ENCODE measurements at regions not wholly inside any gene's neighbourhood (a gene's known extent, or its start where the extent isn't known, plus 50 kb on each side); places are given as distances from the start of the nearest gene placed in this dataset.

DNA sequence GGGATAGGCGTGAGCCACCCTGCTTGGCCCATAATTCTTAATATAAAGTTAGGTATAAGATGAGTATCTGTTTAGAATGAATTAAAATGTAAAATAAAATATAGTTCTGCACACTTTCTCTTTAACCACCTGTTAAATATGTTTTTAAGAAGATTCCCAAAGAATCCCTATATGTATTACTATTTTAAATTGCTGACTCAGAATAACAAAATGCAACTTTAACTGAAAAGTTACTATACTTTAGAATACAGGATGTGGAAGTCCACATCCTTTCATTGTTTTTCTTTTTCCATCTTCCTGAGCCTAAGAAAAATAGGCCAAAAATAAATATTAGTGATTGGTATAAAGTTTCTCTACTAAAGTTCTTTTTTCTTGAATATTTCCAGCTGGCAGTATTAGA, 325.6 kb upstream of the EYS start:
- Histone ChIP-seq H3K4me1 (ENCODE audit: insufficient read depth, low read length) (no peaks in the 10 kb centered on the region), H3K4me3 (ENCODE audit: low read length) (no peak overlapping the region), H4K20me1 (ENCODE audit: low read length) (no peaks in the 10 kb centered on the region), H2AFZ (ENCODE audit: low read length) (no peak overlapping the region), H3F3A (ENCODE audit: low read length, unreplicated experiment) (no peaks in the 10 kb centered on the region), H3K79me2 (ENCODE audit: low read length) (no peaks in the 10 kb centered on the region), H3K9me3 (ENCODE audit: low read length) (no peaks in the 10 kb centered on the region), H3K36me3 (ENCODE audit: low read depth, low read length) (no peaks in the 10 kb centered on the region), H3K9me2 (replicated peaks; ENCODE audit: low read length) (no peaks in the 10 kb centered on the region), H3K4me2 (ENCODE audit: low read length) (no peak overlapping the region), H3K9ac (ENCODE audit: low read length) (no peak overlapping the region), H3K27ac (ENCODE audit: low read length) (no peak overlapping the region), H3K27me3 (ENCODE audit: low read length) (no peaks in the 10 kb centered on the region)
- DNase-seq (no peak), ATAC-seq (no peak)
- TF ChIP-seq EZH2phosphoT487 (IDR thresholded peaks at IDR 0.05; ENCODE audit: borderline replicate concordance, low read length) = no peak
- CTCF ChIA-PET = no interaction called here
- intact Hi-C loops (cut with micrococcal nuclease) = no loop called here
- BruUV-seq (replicated peaks) = no TSS peak
- POLR2A ChIA-PET (ENCODE audit: unreplicated experiment) = no interaction called here

DNA sequence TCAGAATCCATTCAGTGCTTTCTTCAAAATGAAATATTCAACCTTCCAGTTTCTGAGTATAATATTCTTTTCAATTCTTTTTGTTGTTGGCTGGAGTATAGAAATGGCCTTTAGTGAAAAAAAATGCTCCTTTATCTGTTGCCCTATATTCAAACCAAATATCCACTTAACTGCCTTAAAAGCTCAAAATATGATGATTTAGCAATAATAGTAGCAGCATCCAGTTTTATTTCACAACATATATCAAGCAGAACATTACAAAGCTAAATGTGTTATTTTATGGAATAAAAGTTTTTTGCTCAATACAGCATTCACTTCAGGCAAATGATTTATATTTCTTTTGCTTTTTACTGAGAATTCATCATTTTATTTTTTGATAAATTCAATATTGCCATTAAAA, 322.4 kb upstream of the EYS start:
- no peaks in the 10 kb centered on the region for H4K20me1 ChIP-seq (ENCODE audit: low read length)
- POLR2A ChIA-PET (ENCODE audit: unreplicated experiment) = no interaction called here
- no TSS peak for BruUV-seq (replicated peaks)
- H3K79me2 ChIP-seq (ENCODE audit: low read length) = no peaks in the 10 kb centered on the region
- no peak overlapping the region for H3K27ac ChIP-seq (ENCODE audit: low read length)
- TF ChIP-seq, protein P1, sequence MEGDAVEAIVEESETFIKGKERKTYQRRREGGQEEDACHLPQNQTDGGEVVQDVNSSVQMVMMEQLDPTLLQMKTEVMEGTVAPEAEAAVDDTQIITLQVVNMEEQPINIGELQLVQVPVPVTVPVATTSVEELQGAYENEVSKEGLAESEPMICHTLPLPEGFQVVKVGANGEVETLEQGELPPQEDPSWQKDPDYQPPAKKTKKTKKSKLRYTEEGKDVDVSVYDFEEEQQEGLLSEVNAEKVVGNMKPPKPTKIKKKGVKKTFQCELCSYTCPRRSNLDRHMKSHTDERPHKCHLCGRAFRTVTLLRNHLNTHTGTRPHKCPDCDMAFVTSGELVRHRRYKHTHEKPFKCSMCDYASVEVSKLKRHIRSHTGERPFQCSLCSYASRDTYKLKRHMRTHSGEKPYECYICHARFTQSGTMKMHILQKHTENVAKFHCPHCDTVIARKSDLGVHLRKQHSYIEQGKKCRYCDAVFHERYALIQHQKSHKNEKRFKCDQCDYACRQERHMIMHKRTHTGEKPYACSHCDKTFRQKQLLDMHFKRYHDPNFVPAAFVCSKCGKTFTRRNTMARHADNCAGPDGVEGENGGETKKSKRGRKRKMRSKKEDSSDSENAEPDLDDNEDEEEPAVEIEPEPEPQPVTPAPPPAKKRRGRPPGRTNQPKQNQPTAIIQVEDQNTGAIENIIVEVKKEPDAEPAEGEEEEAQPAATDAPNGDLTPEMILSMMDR (conservative IDR thresholded peaks at IDR 0.05; ENCODE audit: low read depth, low read length) = no peak
- TF ChIP-seq EZH2 (IDR thresholded peaks at IDR 0.05; ENCODE audit: low read length, unreplicated experiment) (no peak), EZH2phosphoT487 (IDR thresholded peaks at IDR 0.05; ENCODE audit: borderline replicate concordance, low read length) (no peak)
- H3K9me3 ChIP-seq (ENCODE audit: low read length) = no peaks in the 10 kb centered on the region
- CTCF ChIA-PET = no interaction called here
- H3K4me3 ChIP-seq (ENCODE audit: low read length) = no peak overlapping the region
- no peaks in the 10 kb centered on the region for H3K27me3 ChIP-seq (ENCODE audit: low read length)
- no peak for DNase-seq
- no peak overlapping the region for H3K4me2 ChIP-seq (ENCODE audit: low read length)
- H2AFZ ChIP-seq (ENCODE audit: low read length) = no peak overlapping the region
- H3F3A ChIP-seq (ENCODE audit: low read length, unreplicated experiment) = no peaks in the 10 kb centered on the region
- ATAC-seq = no peak
- H3K9ac ChIP-seq (ENCODE audit: low read length) = no peak overlapping the region
- no peaks in the 10 kb centered on the region for H3K36me3 ChIP-seq (ENCODE audit: low read depth, low read length)
- no peaks in the 10 kb centered on the region for H3K9me2 ChIP-seq (replicated peaks; ENCODE audit: low read length)
- intact Hi-C loops (cut with micrococcal nuclease) = no loop called here
- H3K4me1 ChIP-seq (ENCODE audit: insufficient read depth, low read length) = peaks cover 6% of the 10 kb centered on the region; the same call in 1 of the 2 replicates

DNA sequence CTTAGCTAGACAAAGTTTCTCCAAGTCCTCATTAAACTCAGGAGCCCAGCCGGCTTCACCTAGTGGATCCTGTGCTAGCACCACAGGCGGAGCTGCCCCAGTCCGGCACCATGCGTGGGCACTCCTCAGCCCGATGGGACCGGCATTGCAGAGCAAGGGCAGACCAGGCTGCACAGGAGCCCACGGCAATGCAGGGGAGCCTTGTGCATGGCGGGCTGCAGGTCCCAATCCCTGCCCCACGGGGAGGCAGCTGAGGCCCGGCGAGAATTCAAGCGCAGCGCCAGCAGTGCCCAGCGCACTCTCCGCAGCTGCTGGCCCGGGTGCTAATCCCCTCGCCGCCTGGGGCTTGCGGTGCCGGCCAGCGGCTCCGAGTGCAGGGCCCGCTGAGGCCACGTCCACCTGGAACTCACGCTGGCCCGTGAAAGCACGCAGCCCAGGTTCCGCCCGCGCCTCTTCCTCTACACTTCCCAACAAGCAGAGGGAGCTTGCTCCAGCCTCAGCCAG, 292.3 kb upstream of the EYS start:
- ChIA-PET POLR2A (ENCODE audit: unreplicated experiment) (no interaction called here), CTCF (no interaction called here)
- no peaks in the 10 kb centered on the region for H3F3A ChIP-seq (ENCODE audit: low read length, unreplicated experiment)

More for the DNA sequence above, 292.3 kb upstream of the EYS start:
- no peak for DNase-seq
- Histone ChIP-seq H2AFZ (ENCODE audit: low read length) (no peak overlapping the region), H3K4me1 (ENCODE audit: insufficient read depth, low read length) (no peaks in the 10 kb centered on the region), H3K9ac (ENCODE audit: low read length) (no peak overlapping the region), H3K79me2 (ENCODE audit: low read length) (no peaks in the 10 kb centered on the region), H3K36me3 (ENCODE audit: low read depth, low read length) (no peaks in the 10 kb centered on the region), H4K20me1 (ENCODE audit: low read length) (no peaks in the 10 kb centered on the region), H3K9me3 (ENCODE audit: low read length) (no peaks in the 10 kb centered on the region), H3K4me2 (ENCODE audit: low read length) (no peak overlapping the region), H3K27me3 (ENCODE audit: low read length) (no peaks in the 10 kb centered on the region), H3K27ac (ENCODE audit: low read length) (no peak overlapping the region), H3K4me3 (ENCODE audit: low read length) (no peak overlapping the region), H3K9me2 (replicated peaks; ENCODE audit: low read length) (no peaks in the 10 kb centered on the region)
- intact Hi-C loops (cut with micrococcal nuclease) = no loop called here
- ATAC-seq = no peak
- no TSS peak for BruUV-seq (replicated peaks)
- no peak for TF ChIP-seq EZH2phosphoT487 (IDR thresholded peaks at IDR 0.05; ENCODE audit: borderline replicate concordance, low read length)
- TF ChIP-seq, protein P1 (conservative IDR thresholded peaks at IDR 0.05; ENCODE audit: low read depth, low read length) = no peak
- no peak for TF ChIP-seq EZH2 (IDR thresholded peaks at IDR 0.05; ENCODE audit: low read length, unreplicated experiment)
